GM18909 (cell line): ENCODE measurements at regions not wholly inside any gene's neighbourhood (a gene's known extent, or its start where the extent isn't known, plus 50 kb on each side); places are given as distances from the start of the nearest gene placed in this dataset.

Experiments used
- ATAC-seq: cut with Tn5 transposase; IDR thresholded peaks from one replicate; pipeline ENCODE4 v1.9.1; 2021; ENCODE audit warnings: mild to moderate bottlenecking; ENCODE audit not compliant: unreplicated experiment, poor library complexity

- ATAC-seq = no peak
Observed at GRCh38 chr5:52661903-52662595, 125.7 kb upstream of the ITGA1 start.

GRCh38 chr5:52665559-52665958 is 122.2 kb upstream of the ITGA1 start:
- ATAC-seq = no peak

GRCh38 chr5:52668139-52668538 is 119.6 kb upstream of the ITGA1 start:
- no peak for ATAC-seq

GRCh38 chr5:52668544-52669185 is 119.1 kb upstream of the ITGA1 start:
- no peak for ATAC-seq

GRCh38 chr5:52672459-52672858 is 115.3 kb upstream of the ITGA1 start:
- no peak for ATAC-seq

GRCh38 chr5:52673495-52673894 is 114.2 kb upstream of the ITGA1 start:
- ATAC-seq = no peak

GRCh38 chr5:52674815-52675545 is 112.7 kb upstream of the ITGA1 start:
- no peak for ATAC-seq

- ATAC-seq = no peak
Observed at GRCh38 chr5:52682492-52682891, 105.2 kb upstream of the ITGA1 start.

- no peak for ATAC-seq
Observed at GRCh38 chr5:52684051-52684450, 103.7 kb upstream of the ITGA1 start.

- no peak for ATAC-seq
Observed at GRCh38 chr5:52685566-52685965, 102.2 kb upstream of the ITGA1 start.

GRCh38 chr5:52685971-52686370 is 101.7 kb upstream of the ITGA1 start:
- ATAC-seq = no peak

GRCh38 chr5:52690236-52690768 is 97.4 kb upstream of the ITGA1 start:
- ATAC-seq = no peak

- no peak for ATAC-seq
Observed at GRCh38 chr5:52692039-52692438, 95.7 kb upstream of the ITGA1 start.

- no peak for ATAC-seq
Observed at GRCh38 chr5:52692606-52693005, 95.1 kb upstream of the ITGA1 start.

GRCh38 chr5:52693280-52693679 is 94.4 kb upstream of the ITGA1 start:
- ATAC-seq = peak; percentile 81

- ATAC-seq = no peak
Observed at GRCh38 chr5:52693836-52694235, 93.9 kb upstream of the ITGA1 start.

- no peak for ATAC-seq
Observed at GRCh38 chr5:52694648-52695047, 93.1 kb upstream of the ITGA1 start.

GRCh38 chr5:52702877-52703276 is 84.8 kb upstream of the ITGA1 start:
- ATAC-seq = no peak

- ATAC-seq = no peak
Observed at GRCh38 chr5:52703321-52703720, 84.4 kb upstream of the ITGA1 start.

GRCh38 chr5:52705720-52706119 is 82.0 kb upstream of the ITGA1 start:
- no peak for ATAC-seq

GRCh38 chr5:52706775-52707174 is 80.9 kb upstream of the ITGA1 start:
- no peak for ATAC-seq
